ENCODE measurements at regions not wholly inside any gene's neighbourhood (a gene's known extent, or its start where the extent isn't known, plus 50 kb on each side); places are given as distances from the start of the nearest gene placed in this dataset.

GRCh38 chr1:68285046-68285445, 52.7 kb upstream of the WLS start:
- Histone ChIP-seq H2AFZ (ENCODE audit: low read length) (no peak overlapping the region), H3K9ac (replicated peaks in 1 of 4; ENCODE audit: extremely low read depth in 1 of 4, low read depth in 3 of 4, low read length in 3 of 4) (no peak overlapping the region), H2AK5ac (ENCODE audit: low read depth, low read length) (no peak overlapping the region), H3K23me2 (ENCODE audit: low read depth, low read length) (no peaks in the 10 kb centered on the region), H4K20me1 (replicated peaks in 1 of 2; ENCODE audit: control insufficient read depth in 1 of 2, insufficient read depth in 2 of 2, low read length in 2 of 2) (no peaks in the 10 kb centered on the region), H3K27ac (ENCODE audit: low read depth, low read length) (no peak overlapping the region), H4K5ac (ENCODE audit: insufficient read length, low read depth, low read length) (no peak overlapping the region), H2BK20ac (ENCODE audit: low read length) (no peak overlapping the region), H3K14ac (ENCODE audit: insufficient read length) (no peak overlapping the region), H3K4me1 (replicated peaks in 1 of 4; ENCODE audit: control insufficient read depth in 3 of 4, insufficient read depth in 4 of 4, low read length in 3 of 4) (no peaks in the 10 kb centered on the region), H3K18ac (ENCODE audit: extremely low read depth, low read length) (no peak overlapping the region), H2BK5ac (ENCODE audit: low read depth, low read length) (no peak overlapping the region), H3K79me2 (ENCODE audit: control insufficient read depth in 1 of 2, insufficient read depth in 2 of 2, low read length in 2 of 2) (no peaks in the 10 kb centered on the region), H2BK12ac (ENCODE audit: low read depth, low read length) (no peak overlapping the region), H4K8ac (ENCODE audit: extremely low read depth, insufficient read depth, low read length) (no peak overlapping the region), H3K27me3 (replicated peaks in 1 of 4; ENCODE audit: control insufficient read depth in 3 of 4, extremely low read depth in 1 of 4, insufficient read depth in 3 of 4, low read length in 3 of 4) (peaks cover under 1 to 4% (median 3%) of the 10 kb centered on the region in 4 experiments; a peak in 6 of 7 replicates), H3K23ac (ENCODE audit: insufficient read length) (no peak overlapping the region), H3K9me3 (ENCODE audit: insufficient read depth in 2 of 2, low read depth in 1 of 2, low read length in 1 of 2) (no peaks in the 10 kb centered on the region), H2BK120ac (replicated peaks; ENCODE audit: low read depth, low read length) (no peak overlapping the region), H2BK15ac (ENCODE audit: low read length) (no peak overlapping the region), H3K4me2 (ENCODE audit: insufficient read depth in 1 of 2, low read depth in 2 of 2, low read length in 2 of 2) (no peak overlapping the region), H3K56ac (replicated peaks; ENCODE audit: insufficient read length, low read depth, low read length) (no peak overlapping the region), H3K79me1 (ENCODE audit: low read depth, low read length) (no peaks in the 10 kb centered on the region), H3K4ac (replicated peaks; ENCODE audit: insufficient read length, low read depth, low read length) (no peak overlapping the region), H3K36me3 (ENCODE audit: control insufficient read depth in 2 of 4, insufficient read depth in 4 of 4, low read length in 3 of 4) (no peaks in the 10 kb centered on the region), H3K4me3 (ENCODE audit: extremely low read depth in 1 of 4, insufficient read depth in 2 of 4, low read depth in 3 of 4, low read length in 4 of 4) (no peak overlapping the region), H4K91ac (replicated peaks; ENCODE audit: insufficient read length, low read length) (no peak overlapping the region)
- CTCF ChIA-PET (ENCODE audit: partially characterized antibody), result interaction anchor here (0.6 to 1.4 kb wide), 4 partner anchors 8 to 421 kb away, joined by 3 to 5 read pairs (median 4); no protein-coding TSS in a partner anchor
- POLR2A ChIA-PET (ENCODE audit: partially characterized antibody), result no interaction called here
- WGBS, 2 experiments (ENCODE audit: extremely low coverage in 1 of 2, insufficient coverage in 1 of 2, insufficient read length in 1 of 2, insufficient replicate concordance in 2 of 2, low coverage in 1 of 2, low lambda C conversion rate in 2 of 2, missing lambda C conversion rate in 1 of 2), result 97% methylated on average over 4 of the region's 4 CpGs; no CpG with 5 or more reads in 1 of the 2 experiments
- FAIRE-seq (no peak), DNase-seq (ENCODE audit: low read depth in 1 of 2, low spot score in 2 of 2) (no peak)
- TF ChIP-seq POLR2AphosphoS5 (IDR thresholded peaks at IDR 0.05; ENCODE audit: low read depth, low read length) (no peak), RXRA (IDR thresholded peaks at IDR 0.05; ENCODE audit: insufficient read depth, low read depth, low read length) (no peak), HDAC6 (IDR thresholded peaks at IDR 0.05; ENCODE audit: low read depth, low read length) (no peak), CBX5 (IDR thresholded peaks at IDR 0.05; ENCODE audit: low read depth, low read length) (no peak), ZNF274 (IDR thresholded peaks at IDR 0.05; ENCODE audit: borderline replicate concordance, extremely low read depth, low read length) (no peak), SRF (IDR thresholded peaks at IDR 0.05; ENCODE audit: low read depth, low read length) (no peak), CREB1 (IDR thresholded peaks at IDR 0.05) (no peak), EGR1 (IDR thresholded peaks at IDR 0.05; ENCODE audit: borderline replicate concordance, low read depth, low read length) (no peak)
